ENCODE measurements at regions not wholly inside any gene's neighbourhood (a gene's known extent, or its start where the extent isn't known, plus 50 kb on each side); places are given as distances from the start of the nearest gene placed in this dataset.
"Not testable (repeated sequence)": the region's sequence is repeated elsewhere in the genome, so short reads cannot be mapped to it uniquely, and the experiment has no call there.

- DNase-seq (ENCODE audit: low read depth in 3 of 3), result not testable (repeated sequence)
Measured at GRCh38 chr13:64686536-64686935, 2543.6 kb downstream of the PCDH9 start.

GRCh38 chr13:64684685-64685431 lies 2545.3 kb downstream of the PCDH9 start:
- DNase-seq (ENCODE audit: low read depth in 3 of 3), result no peak

- no peak for DNase-seq (ENCODE audit: low read depth in 3 of 3)
Measured at GRCh38 chr13:64684108-64684507, 2546.0 kb downstream of the PCDH9 start.

- DNase-seq (ENCODE audit: low read depth in 3 of 3), result no peak
Measured at GRCh38 chr13:64680739-64681138, 2549.4 kb downstream of the PCDH9 start.

GRCh38 chr13:64675255-64675892 lies 2554.8 kb downstream of the PCDH9 start:
- no peak for DNase-seq (ENCODE audit: low read depth in 3 of 3)

GRCh38 chr13:64674126-64674525 lies 2556.0 kb downstream of the PCDH9 start:
- DNase-seq (ENCODE audit: low read depth in 3 of 3), result no peak

- DNase-seq (ENCODE audit: low read depth in 3 of 3), result no peak
Measured at GRCh38 chr13:64672751-64673150, 2557.4 kb downstream of the PCDH9 start.

GRCh38 chr13:64662887-64663593 lies 2567.1 kb downstream of the PCDH9 start:
- DNase-seq (ENCODE audit: low read depth in 3 of 3), result no peak

- DNase-seq (ENCODE audit: low read depth in 3 of 3), result no peak
Measured at GRCh38 chr13:64648293-64648692, 2581.8 kb downstream of the PCDH9 start.

- DNase-seq (ENCODE audit: low read depth in 3 of 3), result no peak
Measured at GRCh38 chr13:64643066-64643465, 2587.1 kb downstream of the PCDH9 start.

GRCh38 chr13:64640002-64640401 lies 2590.1 kb downstream of the PCDH9 start:
- no peak for DNase-seq (ENCODE audit: low read depth in 3 of 3)

- DNase-seq (ENCODE audit: low read depth in 3 of 3), result no peak
Measured at GRCh38 chr13:64639206-64639605, 2590.9 kb downstream of the PCDH9 start.

GRCh38 chr13:64633948-64634347 lies 2596.2 kb downstream of the PCDH9 start:
- DNase-seq (ENCODE audit: low read depth in 3 of 3), result no peak

GRCh38 chr13:64627654-64628053 lies 2602.5 kb downstream of the PCDH9 start:
- DNase-seq (ENCODE audit: low read depth in 3 of 3), result no peak

- no peak for DNase-seq (ENCODE audit: low read depth in 3 of 3)
Measured at GRCh38 chr13:64626105-64626504, 2604.0 kb downstream of the PCDH9 start.

GRCh38 chr13:64617231-64617630 lies 2612.9 kb downstream of the PCDH9 start:
- DNase-seq (ENCODE audit: low read depth in 3 of 3), result no peak

GRCh38 chr13:64591971-64592370 lies 2638.2 kb downstream of the PCDH9 start:
- no peak for DNase-seq (ENCODE audit: low read depth in 3 of 3)

- DNase-seq (ENCODE audit: low read depth in 3 of 3), result no peak
Measured at GRCh38 chr13:64579331-64579730, 2650.8 kb downstream of the PCDH9 start.

- no peak for DNase-seq (ENCODE audit: low read depth in 3 of 3)
Measured at GRCh38 chr13:64568748-64569147, 2661.4 kb downstream of the PCDH9 start.

GRCh38 chr13:64558031-64558430 lies 2672.1 kb downstream of the PCDH9 start:
- DNase-seq (ENCODE audit: low read depth in 3 of 3), result not testable (repeated sequence)

GRCh38 chr13:64556376-64556775 lies 2673.8 kb downstream of the PCDH9 start:
- no peak for DNase-seq (ENCODE audit: low read depth in 3 of 3)

GRCh38 chr13:64553411-64554129 lies 2676.6 kb downstream of the PCDH9 start:
- DNase-seq (ENCODE audit: low read depth in 3 of 3), result no peak
